ENCODE measurements at regions not wholly inside any gene's neighbourhood (a gene's known extent, or its start where the extent isn't known, plus 50 kb on each side); places are given as distances from the start of the nearest gene placed in this dataset.

DNA sequence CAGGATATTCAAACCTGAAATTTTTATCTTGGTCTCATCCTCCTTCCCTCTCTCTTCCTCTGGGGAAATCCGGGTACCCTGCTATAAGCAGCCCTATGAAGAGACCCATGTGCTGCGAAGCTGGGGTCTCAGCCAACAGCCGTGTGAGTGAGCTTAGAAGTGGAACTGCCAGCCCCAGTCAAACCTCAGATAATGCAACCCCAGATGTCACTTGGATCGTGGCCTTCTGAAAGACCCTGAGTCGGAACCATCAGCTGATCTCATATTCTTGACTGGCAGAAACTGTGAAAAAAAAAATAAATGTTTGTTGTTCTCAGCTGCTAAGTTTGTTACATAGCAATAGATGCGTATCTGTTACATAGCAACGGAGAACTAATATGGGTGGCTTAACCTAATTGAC, 198.1 kb upstream of the NPY2R start:
- no peak for TF ChIP-seq CTCF (IDR thresholded peaks at IDR 0.05)
- H3K4me1 ChIP-seq = no peaks in the 10 kb centered on the region
- H3K27ac ChIP-seq = no peak overlapping the region
- H3K27me3 ChIP-seq (ENCODE audit: low read depth) = no peaks in the 10 kb centered on the region
- ATAC-seq (no peak), DNase-seq (no peak)
- no peaks in the 10 kb centered on the region for H3K36me3 ChIP-seq
- H3K9me3 ChIP-seq = no peaks in the 10 kb centered on the region
- intact Hi-C loops (cut with DNase I) = no loop called here
- H3K4me3 ChIP-seq = no peak overlapping the region

- no peak for ATAC-seq
- TF ChIP-seq CTCF (IDR thresholded peaks at IDR 0.05) = no peak
- Histone ChIP-seq H3K9me3 (no peaks in the 10 kb centered on the region), H3K4me1 (no peaks in the 10 kb centered on the region), H3K27me3 (ENCODE audit: low read depth) (no peaks in the 10 kb centered on the region), H3K36me3 (no peaks in the 10 kb centered on the region), H3K27ac (no peak overlapping the region), H3K4me3 (no peak overlapping the region)
- DNase-seq = no peak
- intact Hi-C loops (cut with DNase I) = no loop called here
Measured at GRCh38 chr4:155011163-155011780, 197.2 kb upstream of the NPY2R start.

DNA sequence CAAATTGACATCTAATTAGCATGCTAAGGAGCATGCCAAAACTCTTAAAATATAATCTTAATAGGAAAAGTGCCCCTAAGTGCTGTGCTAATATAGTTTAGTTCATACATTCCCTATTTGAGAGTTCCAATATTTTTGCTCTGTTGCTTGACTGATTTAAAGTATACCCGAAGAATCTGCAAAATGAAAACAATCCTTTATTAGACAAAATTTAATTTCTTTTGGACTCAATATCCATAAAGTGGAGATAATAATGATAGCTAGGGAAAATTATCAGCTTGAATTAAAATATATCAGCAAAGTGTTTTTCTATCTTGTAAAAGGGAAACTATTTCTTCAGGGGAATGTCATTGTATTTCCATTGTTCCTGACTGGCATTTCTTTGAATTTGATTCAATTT, 196.0 kb upstream of the NPY2R start:
- no peak for ATAC-seq
- intact Hi-C loops (cut with DNase I) = no loop called here

DNA sequence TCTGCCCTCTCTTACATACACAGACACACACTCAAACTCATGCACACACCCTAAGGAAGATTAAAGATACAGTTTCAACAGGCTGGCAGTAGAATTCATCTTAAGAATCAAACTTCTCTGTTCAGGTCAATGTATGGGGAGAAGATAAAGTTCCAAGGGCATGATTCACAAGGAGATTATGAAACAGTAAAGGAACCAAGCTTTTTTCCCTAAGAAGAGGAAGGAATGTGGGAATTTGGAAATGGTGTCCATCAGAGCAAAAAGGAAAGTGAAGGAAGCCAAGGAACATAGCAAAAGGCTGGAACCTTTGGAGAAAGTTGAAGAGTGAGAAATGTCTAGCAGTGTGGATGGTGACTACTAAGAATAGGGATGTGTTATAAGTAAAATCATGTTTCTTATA, 191.0 kb upstream of the NPY2R start:
- H3K27ac ChIP-seq = no peak overlapping the region
- no peaks in the 10 kb centered on the region for H3K9me3 ChIP-seq
- DNase-seq (no peak), ATAC-seq (no peak)
- no peak overlapping the region for H3K4me3 ChIP-seq
- intact Hi-C loops (cut with DNase I) = no loop called here
- no peaks in the 10 kb centered on the region for H3K4me1 ChIP-seq
- H3K36me3 ChIP-seq = no peaks in the 10 kb centered on the region
- no peak for TF ChIP-seq CTCF (IDR thresholded peaks at IDR 0.05)
- H3K27me3 ChIP-seq (ENCODE audit: low read depth) = no peaks in the 10 kb centered on the region

More for the DNA sequence above, 196.0 kb upstream of the NPY2R start:
- Histone ChIP-seq H3K9me3 (no peaks in the 10 kb centered on the region), H3K36me3 (no peaks in the 10 kb centered on the region), H3K4me1 (no peaks in the 10 kb centered on the region), H3K27me3 (ENCODE audit: low read depth) (no peaks in the 10 kb centered on the region), H3K27ac (no peak overlapping the region), H3K4me3 (no peak overlapping the region)
- DNase-seq = no peak
- TF ChIP-seq CTCF (IDR thresholded peaks at IDR 0.05) = no peak

DNA sequence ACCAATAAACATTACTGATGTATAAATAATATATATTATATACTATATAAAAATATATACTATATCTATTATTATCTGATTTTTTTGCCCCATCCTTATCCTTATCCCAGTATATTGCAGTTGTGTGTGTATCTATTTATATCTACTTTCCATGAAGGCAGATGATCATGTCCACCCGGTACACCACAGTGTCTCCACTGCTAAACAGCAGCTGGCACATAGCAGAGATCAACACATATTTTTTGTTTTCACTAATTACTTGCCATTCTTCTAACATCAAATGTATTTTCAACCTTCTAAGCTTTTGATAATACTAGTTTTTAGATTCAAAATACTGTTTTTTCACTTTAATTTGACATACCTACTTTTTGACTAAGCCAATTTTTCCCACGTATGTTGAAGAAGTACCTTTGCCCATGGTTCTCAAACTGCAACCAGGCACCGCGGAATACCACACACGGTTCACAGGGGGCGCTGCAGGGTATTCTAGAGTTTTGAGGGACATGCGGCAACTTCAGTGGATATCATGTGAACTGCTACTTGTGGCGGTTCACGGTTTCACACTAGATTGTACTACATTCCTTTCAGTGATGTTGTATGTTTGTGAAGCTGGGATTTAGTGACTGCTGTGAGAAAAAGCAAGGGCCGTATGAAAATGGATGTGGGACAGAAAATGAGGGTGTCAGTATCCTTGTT, 182.5 kb upstream of the NPY2R start:
- peak; percentile 47 for DNase-seq
- intact Hi-C loops (cut with DNase I) = no loop called here
- TF ChIP-seq CTCF (IDR thresholded peaks at IDR 0.05) = peak; percentile 47

More for the DNA sequence above, 182.5 kb upstream of the NPY2R start:
- Histone ChIP-seq H3K36me3 (no peaks in the 10 kb centered on the region), H3K9me3 (no peaks in the 10 kb centered on the region), H3K4me1 (no peaks in the 10 kb centered on the region), H3K27me3 (ENCODE audit: low read depth) (no peaks in the 10 kb centered on the region), H3K4me3 (no peak overlapping the region), H3K27ac (no peak overlapping the region)
- ATAC-seq = peak; percentile 49 to 64
